Epithelial cell of esophagus (primary cell): ENCODE measurements at regions not wholly inside any gene's neighbourhood (a gene's known extent, or its start where the extent isn't known, plus 50 kb on each side); places are given as distances from the start of the nearest gene placed in this dataset.
"Not testable (repeated sequence)": the region's sequence is repeated elsewhere in the genome, so short reads cannot be mapped to it uniquely, and the experiment has no call there.

Experiments used
- DNase-seq: peaks from one replicate; pipeline ENCODE4 v3.0.0; 2010; ENCODE audit warnings: low read depth
- H3K4me3 ChIP-seq: 2 replicates; pipeline ENCODE4 v1.5.1; 2011; ENCODE audit warnings: mild to moderate bottlenecking, low read length, control low read depth
- TF ChIP-seq, protein P1 (sequence below): IDR thresholded peaks from 2 replicates; pipeline ENCODE4 v1.5.1; 2011; ENCODE audit warnings: low read depth, mild to moderate bottlenecking, low read length, control low read depth, inconsistent platforms; ENCODE audit not compliant: insufficient read depth; ENCODE audit errors: missing control alignments

DNA sequence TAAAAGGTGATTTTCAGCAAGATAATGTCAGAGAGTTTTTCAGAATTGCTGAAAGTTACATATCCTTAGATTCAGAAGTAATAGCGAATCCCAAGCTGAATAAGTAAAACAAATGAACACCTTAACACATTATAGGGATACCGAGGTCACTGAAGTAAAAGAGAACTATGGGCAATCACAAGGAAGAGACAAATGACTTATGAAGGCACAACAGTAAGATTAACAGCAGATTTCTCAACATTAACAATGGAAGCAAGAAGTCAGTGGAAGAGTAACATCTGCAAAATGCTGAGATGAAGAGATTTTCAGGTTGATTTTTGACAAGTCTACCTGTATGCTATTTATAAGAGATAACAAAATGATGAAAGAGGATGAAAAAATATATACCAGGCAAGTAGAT lies 86.1 kb upstream of the EZR start:
- TF ChIP-seq, protein P1, sequence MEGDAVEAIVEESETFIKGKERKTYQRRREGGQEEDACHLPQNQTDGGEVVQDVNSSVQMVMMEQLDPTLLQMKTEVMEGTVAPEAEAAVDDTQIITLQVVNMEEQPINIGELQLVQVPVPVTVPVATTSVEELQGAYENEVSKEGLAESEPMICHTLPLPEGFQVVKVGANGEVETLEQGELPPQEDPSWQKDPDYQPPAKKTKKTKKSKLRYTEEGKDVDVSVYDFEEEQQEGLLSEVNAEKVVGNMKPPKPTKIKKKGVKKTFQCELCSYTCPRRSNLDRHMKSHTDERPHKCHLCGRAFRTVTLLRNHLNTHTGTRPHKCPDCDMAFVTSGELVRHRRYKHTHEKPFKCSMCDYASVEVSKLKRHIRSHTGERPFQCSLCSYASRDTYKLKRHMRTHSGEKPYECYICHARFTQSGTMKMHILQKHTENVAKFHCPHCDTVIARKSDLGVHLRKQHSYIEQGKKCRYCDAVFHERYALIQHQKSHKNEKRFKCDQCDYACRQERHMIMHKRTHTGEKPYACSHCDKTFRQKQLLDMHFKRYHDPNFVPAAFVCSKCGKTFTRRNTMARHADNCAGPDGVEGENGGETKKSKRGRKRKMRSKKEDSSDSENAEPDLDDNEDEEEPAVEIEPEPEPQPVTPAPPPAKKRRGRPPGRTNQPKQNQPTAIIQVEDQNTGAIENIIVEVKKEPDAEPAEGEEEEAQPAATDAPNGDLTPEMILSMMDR, result no peak
- no peak overlapping the region for H3K4me3 ChIP-seq
- peak; percentile 30 for DNase-seq

GRCh38 chr6:158903801-158904200 lies 84.6 kb upstream of the EZR start:
- H3K4me3 ChIP-seq, result no peak overlapping the region
- TF ChIP-seq, protein P1, result no peak
- DNase-seq, result no peak

GRCh38 chr6:158900663-158901312 lies 81.6 kb upstream of the EZR start:
- no peak overlapping the region for H3K4me3 ChIP-seq
- DNase-seq, result no peak
- TF ChIP-seq, protein P1, result no peak

DNA sequence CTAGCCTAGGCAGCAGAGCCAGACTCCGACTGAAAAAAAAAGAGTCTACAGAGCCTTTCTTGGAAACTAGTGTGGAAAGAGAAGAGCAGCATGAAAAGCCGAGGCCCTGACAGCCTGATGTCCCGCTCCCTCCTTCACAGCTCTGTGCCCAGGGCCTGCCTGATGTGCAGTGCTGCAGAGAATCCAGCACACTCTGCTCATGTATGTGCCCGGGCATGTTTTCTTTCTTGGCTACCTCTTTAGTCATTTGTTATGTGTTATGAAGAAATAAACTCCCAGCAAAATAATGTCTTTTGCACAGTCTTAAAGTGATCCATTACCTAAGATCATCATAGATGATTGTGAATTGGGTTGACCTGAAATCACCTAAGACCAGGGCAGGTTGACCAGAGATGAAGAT lies 78.1 kb upstream of the EZR start:
- peak; percentile 93 for DNase-seq
- TF ChIP-seq, protein P1, result no peak
- no peak overlapping the region for H3K4me3 ChIP-seq

GRCh38 chr6:158895661-158896060 lies 76.5 kb upstream of the EZR start:
- no peak for DNase-seq
- H3K4me3 ChIP-seq, result no peak overlapping the region
- TF ChIP-seq, protein P1, result no peak

GRCh38 chr6:158894193-158894592 lies 75.0 kb upstream of the EZR start:
- DNase-seq, result peak; percentile 88
- TF ChIP-seq, protein P1, result no peak
- H3K4me3 ChIP-seq, result no peak overlapping the region

- TF ChIP-seq, protein P1, result no peak
- no peak overlapping the region for H3K4me3 ChIP-seq
- no peak for DNase-seq
Measured at GRCh38 chr6:158892266-158892665, 73.1 kb upstream of the EZR start.

DNA sequence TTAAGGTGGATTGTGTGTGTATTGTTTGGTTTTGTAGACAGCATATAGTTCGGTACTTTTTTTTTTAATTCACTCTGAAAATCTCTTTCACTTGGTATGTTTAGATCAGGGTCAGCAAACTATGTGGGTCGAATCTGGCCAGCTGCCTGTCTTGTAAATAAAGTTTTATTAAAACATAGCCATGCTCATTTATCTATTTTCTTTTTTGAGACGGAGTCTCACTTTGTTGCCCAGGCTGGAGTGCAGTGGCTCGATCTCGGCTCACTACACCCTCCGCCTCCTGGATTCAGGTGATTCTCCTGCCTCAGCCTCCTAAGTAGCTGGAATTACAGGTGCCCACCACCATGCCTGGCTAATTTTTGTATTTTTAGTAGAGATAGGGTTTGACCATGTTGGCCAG lies 72.4 kb upstream of the EZR start:
- H3K4me3 ChIP-seq, DNase-seq: not testable (repeated sequence)

DNA sequence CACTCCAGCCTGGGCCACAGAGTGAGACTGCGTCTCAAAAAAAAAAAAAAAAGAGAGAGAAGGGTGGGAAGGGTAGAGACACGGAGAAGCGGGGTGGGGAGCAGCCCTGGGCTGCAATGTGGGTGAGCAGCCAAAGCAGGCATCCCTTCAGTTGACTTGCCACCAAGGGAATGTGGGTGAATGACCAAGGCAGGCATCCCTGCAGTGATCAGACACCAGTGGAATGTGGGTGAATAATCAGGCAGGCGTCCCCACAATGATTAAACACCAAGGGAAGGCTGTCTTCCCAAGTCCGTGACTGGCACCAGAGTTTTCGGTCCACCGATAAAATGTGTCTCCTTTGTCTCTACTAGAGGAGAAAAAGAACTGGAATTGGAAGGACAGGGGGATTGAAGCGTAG lies 69.0 kb upstream of the EZR start:
- DNase-seq, H3K4me3 ChIP-seq: not testable (repeated sequence)

DNA sequence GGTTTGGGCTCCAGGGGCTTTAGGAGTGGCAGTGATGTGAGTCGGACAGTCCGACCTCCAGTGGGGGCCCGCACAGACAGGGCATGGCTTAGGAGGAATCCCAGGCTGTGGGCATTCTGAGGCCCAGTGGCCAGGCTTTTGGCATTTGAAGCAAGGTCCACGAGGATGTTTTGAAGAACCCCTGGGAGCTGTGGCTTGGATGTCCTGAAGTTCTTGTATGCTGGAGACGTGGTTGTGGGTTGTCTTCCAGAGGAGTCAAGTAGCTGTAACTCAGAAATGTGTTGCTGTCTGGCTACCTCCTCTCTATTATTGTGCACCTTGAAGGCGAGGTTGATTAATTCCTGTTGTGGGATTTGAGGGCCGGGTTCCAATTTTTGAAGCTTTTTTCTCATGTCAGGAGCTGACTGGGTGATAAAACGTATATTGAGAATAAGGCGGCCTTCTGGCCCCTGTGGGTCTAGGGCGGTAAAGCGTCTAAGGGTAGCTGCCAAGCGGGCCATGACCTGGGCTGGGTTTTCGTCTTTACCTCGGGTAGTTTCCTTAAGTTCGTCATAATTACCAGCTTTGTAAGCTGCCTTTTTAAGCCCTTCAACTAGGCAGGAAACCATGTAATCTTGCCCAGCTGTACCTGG lies 67.3 kb upstream of the EZR start:
- not testable (repeated sequence) for DNase-seq, H3K4me3 ChIP-seq
